HG03520 (cell line): ENCODE measurements at regions not wholly inside any gene's neighbourhood (a gene's known extent, or its start where the extent isn't known, plus 50 kb on each side); places are given as distances from the start of the nearest gene placed in this dataset.
"Not testable (repeated sequence)": the region's sequence is repeated elsewhere in the genome, so short reads cannot be mapped to it uniquely, and the experiment has no call there.

Experiments used
- ATAC-seq: cut with Tn5 transposase; IDR thresholded peaks from one replicate; pipeline ENCODE4 v1.9.1; 2021; ENCODE audit warnings: mild to moderate bottlenecking, moderate library complexity; ENCODE audit not compliant: unreplicated experiment

DNA sequence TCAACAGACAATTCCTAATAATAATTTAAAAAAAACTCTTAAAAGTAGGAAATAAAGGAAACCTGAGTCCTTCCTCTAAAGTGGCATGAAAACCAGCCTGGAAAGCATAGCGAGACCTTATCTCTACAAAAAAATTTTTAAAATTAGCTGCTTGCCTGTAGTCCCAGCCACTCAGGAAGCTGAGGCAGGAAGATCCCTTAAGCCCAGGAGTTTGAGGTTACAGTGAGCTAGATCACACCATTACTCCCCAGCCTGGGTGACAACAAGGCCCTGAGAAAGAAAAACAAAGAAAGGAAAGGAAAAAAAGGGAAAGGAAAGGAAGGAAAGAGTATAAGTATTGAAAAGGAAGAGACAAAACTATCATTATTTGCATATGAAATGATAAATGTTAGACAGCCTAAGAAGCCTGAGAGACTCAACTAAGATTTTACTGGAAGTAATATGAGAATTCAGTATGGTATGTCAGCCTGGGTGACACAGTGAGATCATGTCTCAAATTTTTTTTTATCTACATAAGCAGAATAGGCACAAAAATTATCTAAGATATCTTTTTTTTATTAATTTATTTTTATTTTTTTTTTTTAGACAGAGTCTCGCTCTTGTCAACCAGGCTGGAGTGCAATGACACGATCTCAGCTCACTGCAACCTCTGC, 113.0 kb downstream of the GOSR1 start:
- no peak for ATAC-seq

DNA sequence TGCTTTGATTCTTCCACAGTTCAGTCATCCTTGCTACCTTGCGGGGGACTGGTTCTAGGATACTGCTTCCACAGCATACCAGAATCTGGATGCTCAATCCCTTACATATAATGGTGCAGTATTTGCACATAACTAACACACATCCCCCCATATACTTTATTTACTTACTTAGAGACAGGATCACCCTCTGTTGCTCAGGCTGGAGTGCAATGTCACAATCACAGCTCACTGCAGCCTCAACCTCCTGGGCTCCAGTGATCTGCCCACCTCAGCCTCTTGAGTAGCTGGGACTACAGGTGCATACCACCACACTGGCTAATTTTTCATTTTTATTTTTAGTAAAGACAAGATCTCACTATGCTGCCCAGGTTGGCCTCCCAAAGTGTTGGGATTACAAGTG, 112.2 kb downstream of the GOSR1 start:
- no peak for ATAC-seq

DNA sequence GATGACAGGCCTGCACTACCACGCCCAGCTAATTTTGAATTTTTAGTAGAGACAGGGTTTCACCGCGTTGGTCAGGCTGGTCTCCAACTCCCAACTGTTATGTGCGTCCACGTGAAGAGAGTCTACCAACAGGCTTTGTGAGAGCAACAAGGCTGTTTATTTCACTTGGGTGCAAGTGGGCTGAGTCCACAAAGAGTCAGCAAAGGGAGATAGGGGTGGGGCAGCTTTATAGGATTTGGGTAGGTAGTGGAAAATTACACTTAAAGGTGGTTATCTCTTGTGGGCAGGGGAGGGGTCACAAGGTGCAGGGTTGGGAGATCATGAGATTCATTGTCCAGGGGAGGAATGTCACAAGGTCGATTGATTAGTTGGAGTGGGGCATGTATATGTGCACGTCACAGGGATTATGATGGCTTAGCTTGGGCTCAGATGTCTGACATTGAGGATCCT, 111.6 kb downstream of the GOSR1 start:
- no peak for ATAC-seq

DNA sequence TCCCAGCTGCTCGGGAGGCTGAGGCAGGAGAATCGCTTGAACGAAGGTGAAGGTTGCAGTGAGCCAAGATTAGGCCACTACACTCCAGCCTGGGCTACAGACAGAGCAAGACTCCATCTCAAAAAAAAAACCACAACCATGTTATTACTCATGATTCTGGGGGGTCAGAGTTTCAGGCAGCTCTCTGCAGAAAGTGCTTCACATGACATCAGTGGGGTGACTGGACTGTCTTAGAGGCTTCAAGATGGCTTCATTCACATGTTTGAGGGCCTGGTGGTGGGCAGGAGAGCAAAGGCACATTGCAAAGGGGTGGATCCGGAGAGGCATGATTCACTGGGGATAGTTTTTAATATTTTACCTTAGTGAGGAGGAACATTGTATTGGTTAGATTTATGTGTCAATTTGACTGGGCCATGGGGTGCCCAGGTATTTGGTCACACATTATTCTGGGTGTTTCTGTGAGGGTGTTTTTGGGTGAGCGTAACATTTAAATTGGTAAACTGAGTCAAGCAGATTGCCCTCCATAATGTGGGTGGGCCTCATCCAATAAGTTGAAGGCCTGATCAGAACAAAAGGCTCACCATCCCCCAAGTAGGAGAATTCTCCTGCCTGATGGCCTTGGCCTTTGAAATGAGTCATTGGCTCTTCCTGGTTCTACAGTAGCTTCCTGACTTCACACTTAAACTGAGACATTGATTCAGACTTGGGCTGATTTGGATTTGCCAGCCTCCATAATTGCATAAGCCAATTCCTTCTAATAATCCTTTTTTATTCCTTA, 109.8 kb downstream of the GOSR1 start:
- no peak for ATAC-seq

DNA sequence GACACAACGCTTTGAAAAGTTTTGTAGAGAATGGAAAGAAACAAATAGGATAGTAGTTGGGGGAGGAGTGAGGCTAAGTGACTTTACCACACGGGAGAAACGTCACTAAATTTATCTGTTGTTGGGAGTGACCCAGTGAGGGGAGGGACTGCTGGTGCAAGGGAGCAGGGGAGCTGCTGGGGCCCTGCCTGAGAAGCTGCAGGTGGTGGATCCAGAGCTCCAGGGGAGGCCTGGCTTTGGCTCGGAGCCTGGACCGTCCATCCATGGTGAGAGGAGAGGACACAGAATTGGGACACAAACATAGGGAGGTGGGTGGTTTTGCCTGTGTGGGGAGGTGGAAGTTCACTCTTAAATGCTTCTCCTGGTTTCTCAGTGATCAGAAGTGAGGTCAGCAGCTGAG, 107.6 kb downstream of the GOSR1 start:
- no peak for ATAC-seq

DNA sequence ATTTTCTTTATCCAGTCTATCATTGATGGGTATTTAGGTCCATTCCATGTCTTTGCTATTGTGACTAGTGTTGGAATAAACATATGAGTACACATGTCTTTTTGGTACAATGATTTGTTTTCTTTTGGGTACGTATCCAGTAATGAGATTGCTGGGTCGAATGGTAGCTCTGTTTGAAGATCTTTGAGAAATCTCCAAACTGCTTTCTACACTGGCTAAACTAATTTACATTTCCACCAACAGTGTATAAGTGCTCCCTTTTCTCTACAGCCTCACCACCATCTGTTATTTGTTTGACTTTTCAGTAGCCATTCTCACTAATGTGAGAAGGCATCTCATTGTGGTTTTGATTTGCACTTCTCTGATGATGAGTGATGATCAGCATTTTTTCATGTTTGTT, 103.7 kb downstream of the GOSR1 start:
- no peak for ATAC-seq

DNA sequence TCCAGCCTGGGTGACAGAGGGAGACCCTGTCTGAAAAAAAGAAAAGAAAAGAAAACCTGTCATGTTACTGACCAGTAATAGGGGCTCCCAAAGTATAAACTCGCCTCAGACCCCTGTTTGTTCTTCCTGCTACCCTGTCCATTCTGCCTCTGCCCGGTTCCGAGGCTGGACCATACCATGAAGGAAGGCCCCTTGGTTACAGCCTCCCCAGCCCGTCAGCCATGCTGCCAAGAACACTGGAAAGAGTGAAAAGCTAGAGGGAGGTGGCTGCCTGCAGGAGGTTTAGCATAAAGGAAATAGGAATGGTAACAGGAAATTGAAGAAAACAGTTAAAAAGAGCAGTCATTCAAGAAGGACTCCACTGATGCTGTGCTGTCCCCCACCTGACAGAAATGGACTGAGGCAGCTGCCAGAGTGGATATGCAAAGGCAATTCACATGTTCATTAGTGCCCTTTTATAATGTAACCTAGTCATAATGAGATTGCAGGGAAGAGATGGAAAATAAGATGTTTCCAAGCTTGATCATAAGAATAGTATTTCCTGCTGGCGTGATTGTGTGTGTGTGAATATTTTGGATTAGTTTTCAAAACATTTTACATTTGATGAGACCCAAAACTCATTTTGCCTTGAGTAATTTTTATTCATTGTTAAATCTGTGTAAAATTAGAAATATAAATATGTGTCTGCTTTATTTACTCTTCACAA, 102.6 kb downstream of the GOSR1 start:
- no peak for ATAC-seq

DNA sequence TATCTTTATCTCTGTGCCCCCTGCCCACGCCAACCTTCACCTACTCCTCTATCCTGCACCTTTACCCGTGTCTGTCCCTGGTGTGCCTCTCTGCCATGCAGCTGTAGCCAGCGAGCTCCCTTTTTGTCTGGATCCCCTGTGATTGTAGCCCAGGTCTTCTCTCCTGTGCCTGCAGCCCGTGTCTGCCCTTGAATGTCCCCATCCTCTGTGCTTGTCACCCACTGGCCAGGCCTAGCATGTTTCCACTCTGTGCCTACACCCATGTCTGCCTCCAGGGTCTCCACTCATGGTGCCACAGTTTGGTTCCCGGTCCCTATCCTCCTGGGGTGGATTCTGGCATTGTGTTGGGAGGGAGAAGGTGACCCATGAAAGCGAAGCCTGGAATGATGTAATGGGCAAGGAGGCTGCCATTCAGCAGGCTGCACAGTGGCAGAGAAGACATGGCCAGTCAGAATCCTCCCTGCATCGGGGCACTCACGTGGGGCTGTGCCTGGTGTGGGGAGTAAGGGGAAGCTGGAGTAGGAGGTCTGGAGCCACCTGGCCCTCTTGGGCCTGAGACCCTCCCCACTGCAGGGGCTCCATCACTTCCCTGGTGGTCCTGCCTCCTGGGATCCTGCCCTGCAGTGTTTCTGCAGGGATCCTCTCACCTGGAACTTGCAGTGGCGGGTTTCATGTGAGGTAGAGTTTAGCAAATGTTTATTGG, 101.0 kb downstream of the GOSR1 start:
- not testable (repeated sequence) for ATAC-seq
